H1 (cell line): ENCODE measurements at regions not wholly inside any gene's neighbourhood (a gene's known extent, or its start where the extent isn't known, plus 50 kb on each side); places are given as distances from the start of the nearest gene placed in this dataset.

Experiments used
- CEBPB ChIP-seq: IDR thresholded peaks from 2 replicates; pipeline ENCODE4 v1.6.1; 2012; ENCODE audit warnings: low read depth, low read length
- EZH2 ChIP-seq: fragments of 200-600 bp; sonication (generic); IDR thresholded peaks from 2 replicates; pipeline ENCODE4 v1.7.1; 2012; ENCODE audit warnings: low read depth, mild to moderate bottlenecking, moderate library complexity, low read length, inconsistent platforms; ENCODE audit not compliant: severe bottlenecking
- POLR2AphosphoS5 ChIP-seq: IDR thresholded peaks from 2 replicates; pipeline ENCODE4 v1.6.1; 2011; ENCODE audit warnings: low read depth, low read length
- RXRA ChIP-seq: IDR thresholded peaks from 2 replicates; pipeline ENCODE4 v1.6.1; 2011; ENCODE audit warnings: low read depth, mild to moderate bottlenecking, low read length, moderate library complexity; ENCODE audit not compliant: insufficient read depth
- TEAD4 ChIP-seq: IDR thresholded peaks from 2 replicates; pipeline ENCODE4 v1.6.1; 2012; ENCODE audit warnings: low read depth, low read length, inconsistent platforms, mixed read lengths
- USF2 ChIP-seq: IDR thresholded peaks from 2 replicates; pipeline ENCODE4 v1.6.1; 2011; ENCODE audit warnings: low read length, improper control_type of control experiment
- TF ChIP-seq, protein P1 (sequence below), 3 experiments: IDR thresholded peaks; 1 replicate in 2 of 3; 2 replicates in 1 of 3; pipeline versions ENCODE4 v1.5.1 to v1.6.1; 2011; ENCODE audit warnings: low read length in 3 of 3, mild to moderate bottlenecking in 3 of 3, inconsistent platforms in 2 of 3, low read depth in 1 of 3, moderate library complexity in 1 of 3; ENCODE audit not compliant: insufficient read depth in 1 of 3; ENCODE audit errors: control extremely low read depth in 1 of 3
- TF ChIP-seq, protein P2 (sequence below): IDR thresholded peaks from 2 replicates; pipeline ENCODE4 v1.6.1; 2012; ENCODE audit warnings: inconsistent platforms

DNA sequence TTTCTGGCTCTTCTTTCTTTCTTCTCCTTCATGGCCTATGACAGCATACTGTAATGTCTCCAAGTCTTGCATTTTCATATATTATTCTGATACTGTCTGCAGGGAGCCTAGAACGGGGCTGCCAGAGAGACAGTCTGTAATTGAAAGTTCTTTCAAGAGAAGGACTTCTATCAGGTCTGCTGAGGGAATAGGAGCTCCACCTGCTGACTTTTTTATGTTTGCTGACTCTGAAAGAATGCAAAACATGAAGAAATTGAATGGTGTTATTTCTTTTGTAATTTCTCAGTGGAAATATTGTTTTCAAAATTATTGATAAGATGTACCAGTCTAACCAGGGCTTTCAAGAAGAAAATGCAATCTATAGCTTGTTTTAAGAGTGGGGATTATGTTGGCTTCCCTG, 121.9 kb upstream of the RFX3 start:
- TF ChIP-seq, protein P1, sequence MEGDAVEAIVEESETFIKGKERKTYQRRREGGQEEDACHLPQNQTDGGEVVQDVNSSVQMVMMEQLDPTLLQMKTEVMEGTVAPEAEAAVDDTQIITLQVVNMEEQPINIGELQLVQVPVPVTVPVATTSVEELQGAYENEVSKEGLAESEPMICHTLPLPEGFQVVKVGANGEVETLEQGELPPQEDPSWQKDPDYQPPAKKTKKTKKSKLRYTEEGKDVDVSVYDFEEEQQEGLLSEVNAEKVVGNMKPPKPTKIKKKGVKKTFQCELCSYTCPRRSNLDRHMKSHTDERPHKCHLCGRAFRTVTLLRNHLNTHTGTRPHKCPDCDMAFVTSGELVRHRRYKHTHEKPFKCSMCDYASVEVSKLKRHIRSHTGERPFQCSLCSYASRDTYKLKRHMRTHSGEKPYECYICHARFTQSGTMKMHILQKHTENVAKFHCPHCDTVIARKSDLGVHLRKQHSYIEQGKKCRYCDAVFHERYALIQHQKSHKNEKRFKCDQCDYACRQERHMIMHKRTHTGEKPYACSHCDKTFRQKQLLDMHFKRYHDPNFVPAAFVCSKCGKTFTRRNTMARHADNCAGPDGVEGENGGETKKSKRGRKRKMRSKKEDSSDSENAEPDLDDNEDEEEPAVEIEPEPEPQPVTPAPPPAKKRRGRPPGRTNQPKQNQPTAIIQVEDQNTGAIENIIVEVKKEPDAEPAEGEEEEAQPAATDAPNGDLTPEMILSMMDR (IDR thresholded peaks at IDR 0.05; ENCODE audit: control extremely low read depth in 1 of 3, insufficient read depth in 1 of 3, low read depth in 1 of 3, low read length in 3 of 3): no peak
- TF ChIP-seq, protein P2, sequence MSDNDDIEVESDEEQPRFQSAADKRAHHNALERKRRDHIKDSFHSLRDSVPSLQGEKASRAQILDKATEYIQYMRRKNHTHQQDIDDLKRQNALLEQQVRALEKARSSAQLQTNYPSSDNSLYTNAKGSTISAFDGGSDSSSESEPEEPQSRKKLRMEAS: no peak
- TF ChIP-seq EZH2 (no peak), POLR2AphosphoS5 (no peak), USF2 (no peak), TEAD4 (no peak), RXRA (no peak), CEBPB (no peak)
